Type B pancreatic cell (in vitro differentiated cells): ENCODE measurements at regions not wholly inside any gene's neighbourhood (a gene's known extent, or its start where the extent isn't known, plus 50 kb on each side); places are given as distances from the start of the nearest gene placed in this dataset.
"Not testable (repeated sequence)": the region's sequence is repeated elsewhere in the genome, so short reads cannot be mapped to it uniquely, and the experiment has no call there.

Experiments
- DNase-seq: peaks from one replicate; pipeline ENCODE4 v3.0.0; 2021; ENCODE audit warnings: mixed read lengths; ENCODE audit not compliant: unreplicated experiment; ENCODE audit errors: extremely low spot score
- H3K27ac Mint-ChIP-seq: 2 replicates; pipeline ENCODE4 v1.8.0; 2021; ENCODE audit warnings: mild to moderate bottlenecking, mixed read lengths
- H3K27me3 Mint-ChIP-seq: 2 replicates; pipeline ENCODE4 v1.8.0; 2021; ENCODE audit warnings: mixed read lengths
- H3K36me3 Mint-ChIP-seq: 2 replicates; pipeline ENCODE4 v1.8.0; 2021; ENCODE audit warnings: mixed read lengths
- H3K4me1 Mint-ChIP-seq: one replicate; pipeline ENCODE4 v1.8.0; 2021; ENCODE audit warnings: mixed read lengths; ENCODE audit not compliant: unreplicated experiment
- H3K4me3 Mint-ChIP-seq: 2 replicates; pipeline ENCODE4 v1.8.0; 2021; ENCODE audit warnings: mild to moderate bottlenecking, mixed read lengths
- H3K9me3 Mint-ChIP-seq: 2 replicates; pipeline ENCODE4 v1.8.0; 2021; ENCODE audit warnings: mixed read lengths
- CTCF ChIP-seq: fragments of 200-600 bp; sonication (generic); conservative IDR thresholded peaks from 2 replicates; pipeline ENCODE4 v1.5.0; 2021; ENCODE audit warnings: antibody characterized with exemption, mild to moderate bottlenecking

- peaks cover 24% of the 10 kb centered on the region for H3K27me3 Mint-ChIP-seq
These were observed 137.8 kb upstream of the MYRIP start for GRCh38 chr3:39671600-39671999.

DNA sequence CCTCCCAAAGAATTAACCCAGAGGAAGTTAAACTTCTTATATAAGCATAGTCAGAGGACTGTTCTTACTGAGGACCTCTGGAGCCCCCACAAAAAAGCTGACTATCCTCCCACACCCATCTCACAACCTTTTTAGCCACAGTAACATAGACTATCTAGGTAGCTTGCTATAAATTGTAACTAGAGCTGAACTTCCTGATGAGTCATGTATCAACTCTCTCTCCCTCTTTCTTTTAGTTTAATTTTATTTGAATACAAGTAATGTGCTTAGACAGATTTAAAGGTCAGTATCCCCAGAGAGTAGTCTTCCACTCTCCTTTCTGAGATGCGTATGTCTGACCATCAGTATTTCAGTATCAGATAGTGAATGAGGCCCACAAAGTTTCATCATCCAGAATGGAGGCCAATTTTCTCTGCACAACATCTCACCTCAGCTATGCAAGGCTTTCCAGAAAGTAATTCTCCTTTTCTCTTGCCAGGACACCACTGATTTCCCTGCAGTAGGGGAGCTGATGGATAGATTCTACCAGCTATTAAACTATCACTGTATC is 104.0 kb upstream of the MYRIP start:
- peaks cover 9% of the 10 kb centered on the region for H3K27me3 Mint-ChIP-seq
- H3K27ac Mint-ChIP-seq, result no peak overlapping the region
- no peaks in the 10 kb centered on the region for H3K4me1 Mint-ChIP-seq
- H3K4me3 Mint-ChIP-seq, result no peak overlapping the region
- no peaks in the 10 kb centered on the region for H3K9me3 Mint-ChIP-seq
- no peak for TF ChIP-seq CTCF
- no peak for DNase-seq
- H3K36me3 Mint-ChIP-seq, result no peaks in the 10 kb centered on the region

More at GRCh38 chr3:39671600-39671999, 137.8 kb upstream of the MYRIP start:
- DNase-seq, result no peak
- TF ChIP-seq CTCF, result no peak
- Mint-ChIP-seq H3K4me3 (no peak overlapping the region), H3K27ac (no peak overlapping the region), H3K4me1 (no peaks in the 10 kb centered on the region), H3K9me3 (no peaks in the 10 kb centered on the region), H3K36me3 (no peaks in the 10 kb centered on the region)

GRCh38 chr3:39707314-39707909 is 102.0 kb upstream of the MYRIP start:
- TF ChIP-seq CTCF, result peak; percentile 82
- H3K9me3 Mint-ChIP-seq, result no peaks in the 10 kb centered on the region
- H3K36me3 Mint-ChIP-seq, result no peaks in the 10 kb centered on the region
- H3K4me1 Mint-ChIP-seq, result no peaks in the 10 kb centered on the region
- DNase-seq, result no peak
- no peak overlapping the region for H3K4me3 Mint-ChIP-seq
- H3K27me3 Mint-ChIP-seq, result peaks cover 9% of the 10 kb centered on the region
- H3K27ac Mint-ChIP-seq, result no peak overlapping the region

- no peaks in the 10 kb centered on the region for H3K4me1 Mint-ChIP-seq
- DNase-seq, result no peak
- no peaks in the 10 kb centered on the region for H3K36me3 Mint-ChIP-seq
- H3K27ac Mint-ChIP-seq, result no peak overlapping the region
- TF ChIP-seq CTCF, result no peak
- H3K4me3 Mint-ChIP-seq, result no peak overlapping the region
- no peaks in the 10 kb centered on the region for H3K9me3 Mint-ChIP-seq
- H3K27me3 Mint-ChIP-seq, result peaks cover 5% of the 10 kb centered on the region
These were observed 96.9 kb upstream of the MYRIP start for GRCh38 chr3:39712413-39713048.

DNA sequence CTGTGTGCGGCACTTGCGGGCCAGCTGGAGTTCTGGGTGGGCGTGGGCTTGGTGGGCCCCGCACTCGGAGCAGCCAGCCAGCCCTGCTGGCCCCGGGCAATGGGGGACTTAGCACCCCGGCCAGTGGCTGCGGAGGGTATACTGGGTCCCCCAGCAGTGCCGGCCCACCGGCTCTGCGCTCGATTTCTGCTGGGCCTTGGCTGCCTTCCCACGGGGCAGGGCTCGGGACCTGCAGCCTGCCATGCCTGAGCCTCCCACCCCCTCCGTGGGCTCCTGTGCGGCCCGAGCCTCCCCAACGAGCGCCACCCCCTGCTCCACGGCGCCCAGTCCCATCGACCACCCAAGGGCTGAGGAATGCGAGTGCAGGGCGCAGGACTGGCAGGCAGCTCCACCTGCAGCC is 96.1 kb upstream of the MYRIP start:
- DNase-seq, H3K4me3 Mint-ChIP-seq, H3K36me3 Mint-ChIP-seq, H3K27me3 Mint-ChIP-seq, H3K9me3 Mint-ChIP-seq, H3K27ac Mint-ChIP-seq, H3K4me1 Mint-ChIP-seq: not testable (repeated sequence)

GRCh38 chr3:39716849-39717248 is 92.6 kb upstream of the MYRIP start:
- H3K4me3 Mint-ChIP-seq, result no peak overlapping the region
- no peaks in the 10 kb centered on the region for H3K27me3 Mint-ChIP-seq
- no peaks in the 10 kb centered on the region for H3K9me3 Mint-ChIP-seq
- no peaks in the 10 kb centered on the region for H3K36me3 Mint-ChIP-seq
- no peak overlapping the region for H3K27ac Mint-ChIP-seq
- TF ChIP-seq CTCF, result no peak
- no peaks in the 10 kb centered on the region for H3K4me1 Mint-ChIP-seq
- no peak for DNase-seq
